Type B pancreatic cell (in vitro differentiated cells): ENCODE measurements at regions not wholly inside any gene's neighbourhood (a gene's known extent, or its start where the extent isn't known, plus 50 kb on each side); places are given as distances from the start of the nearest gene placed in this dataset.

Experiments used
- DNase-seq: peaks from one replicate; pipeline ENCODE4 v3.0.0; 2021; ENCODE audit warnings: mixed read lengths; ENCODE audit not compliant: unreplicated experiment; ENCODE audit errors: extremely low spot score
- H3K27ac Mint-ChIP-seq: 2 replicates; pipeline ENCODE4 v1.8.0; 2021; ENCODE audit warnings: mild to moderate bottlenecking, mixed read lengths
- H3K27me3 Mint-ChIP-seq: 2 replicates; pipeline ENCODE4 v1.8.0; 2021; ENCODE audit warnings: mixed read lengths
- H3K36me3 Mint-ChIP-seq: 2 replicates; pipeline ENCODE4 v1.8.0; 2021; ENCODE audit warnings: mixed read lengths
- H3K4me1 Mint-ChIP-seq: one replicate; pipeline ENCODE4 v1.8.0; 2021; ENCODE audit warnings: mixed read lengths; ENCODE audit not compliant: unreplicated experiment
- H3K4me3 Mint-ChIP-seq: 2 replicates; pipeline ENCODE4 v1.8.0; 2021; ENCODE audit warnings: mild to moderate bottlenecking, mixed read lengths
- H3K9me3 Mint-ChIP-seq: 2 replicates; pipeline ENCODE4 v1.8.0; 2021; ENCODE audit warnings: mixed read lengths
- CTCF ChIP-seq: fragments of 200-600 bp; sonication (generic); conservative IDR thresholded peaks from 2 replicates; pipeline ENCODE4 v1.5.0; 2021; ENCODE audit warnings: antibody characterized with exemption, mild to moderate bottlenecking

GRCh38 chr6:14756340-14756739 is 489.5 kb upstream of the JARID2 start:
- Mint-ChIP-seq H3K27me3 (no peaks in the 10 kb centered on the region), H3K27ac (no peak overlapping the region), H3K9me3 (peaks cover 10% of the 10 kb centered on the region), H3K4me1 (no peaks in the 10 kb centered on the region), H3K36me3 (no peaks in the 10 kb centered on the region), H3K4me3 (no peak overlapping the region)
- no peak for DNase-seq
- no peak for TF ChIP-seq CTCF

- H3K4me1 Mint-ChIP-seq: no peaks in the 10 kb centered on the region
- no peak for TF ChIP-seq CTCF
- H3K27ac Mint-ChIP-seq: no peak overlapping the region
- H3K27me3 Mint-ChIP-seq: no peaks in the 10 kb centered on the region
- H3K4me3 Mint-ChIP-seq: no peak overlapping the region
- no peaks in the 10 kb centered on the region for H3K36me3 Mint-ChIP-seq
- DNase-seq: no peak
- peaks cover 10% of the 10 kb centered on the region for H3K9me3 Mint-ChIP-seq
These were observed 488.9 kb upstream of the JARID2 start for GRCh38 chr6:14757014-14757413.

- no peak for TF ChIP-seq CTCF
- Mint-ChIP-seq H3K27ac (no peak overlapping the region), H3K4me3 (no peak overlapping the region), H3K9me3 (peaks cover 10% of the 10 kb centered on the region), H3K4me1 (no peaks in the 10 kb centered on the region), H3K36me3 (no peaks in the 10 kb centered on the region), H3K27me3 (no peaks in the 10 kb centered on the region)
- DNase-seq: no peak
These were observed 488.5 kb upstream of the JARID2 start for GRCh38 chr6:14757418-14757817.

GRCh38 chr6:14758421-14759081 is 487.3 kb upstream of the JARID2 start:
- DNase-seq: no peak
- Mint-ChIP-seq H3K4me1 (peaks cover 9% of the 10 kb centered on the region), H3K27ac (no peak overlapping the region), H3K27me3 (no peaks in the 10 kb centered on the region), H3K9me3 (peaks cover 9% of the 10 kb centered on the region), H3K4me3 (no peak overlapping the region), H3K36me3 (no peaks in the 10 kb centered on the region)
- TF ChIP-seq CTCF: no peak

- Mint-ChIP-seq H3K27me3 (no peaks in the 10 kb centered on the region), H3K4me1 (peaks cover 9% of the 10 kb centered on the region)
- DNase-seq: no peak
These were observed 485.7 kb upstream of the JARID2 start for GRCh38 chr6:14759976-14760672.

More at GRCh38 chr6:14759976-14760672, 485.7 kb upstream of the JARID2 start:
- no peaks in the 10 kb centered on the region for H3K36me3 Mint-ChIP-seq
- no peak overlapping the region for H3K4me3 Mint-ChIP-seq
- H3K9me3 Mint-ChIP-seq: peaks cover 4% of the 10 kb centered on the region
- no peak overlapping the region for H3K27ac Mint-ChIP-seq
- TF ChIP-seq CTCF: no peak
